ENCODE measurements at regions not wholly inside any gene's neighbourhood (a gene's known extent, or its start where the extent isn't known, plus 50 kb on each side); places are given as distances from the start of the nearest gene placed in this dataset.
"Not testable (repeated sequence)": the region's sequence is repeated elsewhere in the genome, so short reads cannot be mapped to it uniquely, and the experiment has no call there.

GRCh38 chr3:13766128-13766527, 113.7 kb downstream of the WNT7A start:
- no peak overlapping the region for H3K27ac ChIP-seq
- H3K4me3 ChIP-seq, result no peak overlapping the region
- in situ Hi-C loops (cut with MboI; ENCODE audit: low pct_unique_long_range_greater_than_20kb in 2 of 9, low sequenced_read_pairs in 9 of 9, unreplicated experiment in 9 of 9), result no loop called here
- ATAC-seq (replicated peaks in 6 of 8), result peak in 2 of 8 experiments; percentile 56 to 57
- H3K4me1 ChIP-seq (replicated peaks in 1 of 2), result peaks cover 7 to 24% of the 10 kb centered on the region in 2 donors
- 0 to 94% (median 41%) methylated on average over 1 to 4 of the region's 4 CpGs; no CpG with 5 or more reads in 3 of the 10 experiments for WGBS, 10 experiments

GRCh38 chr3:13764161-13764560, 115.7 kb downstream of the WNT7A start:
- H3K4me1 ChIP-seq (replicated peaks in 1 of 2), result peaks cover 0 to 14% of the 10 kb centered on the region in 2 donors
- no peak overlapping the region for H3K4me3 ChIP-seq
- 0 to 90% (median 38%) methylated on average over 1 to 6 of the region's 9 CpGs; no CpG with 5 or more reads in 4 of the 10 experiments for WGBS, 10 experiments
- no peak overlapping the region for H3K27ac ChIP-seq
- in situ Hi-C loops (cut with MboI; ENCODE audit: low pct_unique_long_range_greater_than_20kb in 2 of 9, low sequenced_read_pairs in 9 of 9, unreplicated experiment in 9 of 9), result no loop called here
- no peak for ATAC-seq (replicated peaks in 6 of 8)

- H3K27ac ChIP-seq, result no peak overlapping the region
- H3K4me1 ChIP-seq (replicated peaks in 1 of 2), result peaks cover 0 to 10% of the 10 kb centered on the region in 2 donors
- peak in 2 of 8 experiments; percentile 37 to 54 for ATAC-seq (replicated peaks in 6 of 8)
- 0 to 89% (median 73%) methylated on average over 1 to 7 of the region's 7 CpGs; no CpG with 5 or more reads in 4 of the 10 experiments for WGBS, 10 experiments
- in situ Hi-C loops (cut with MboI; ENCODE audit: low pct_unique_long_range_greater_than_20kb in 2 of 9, low sequenced_read_pairs in 9 of 9, unreplicated experiment in 9 of 9), result no loop called here
- H3K4me3 ChIP-seq, result no peak overlapping the region
Measured at GRCh38 chr3:13762906-13763305, 117.0 kb downstream of the WNT7A start.

GRCh38 chr3:13750731-13751130, 129.1 kb downstream of the WNT7A start:
- in situ Hi-C loops (cut with MboI; ENCODE audit: low pct_unique_long_range_greater_than_20kb in 2 of 9, low sequenced_read_pairs in 9 of 9, unreplicated experiment in 9 of 9), result no loop called here
- WGBS, 10 experiments, result 60 to 100% (median 88%) methylated on average over 1 of the region's 1 CpG; no CpG with 5 or more reads in 7 of the 10 experiments
- Histone ChIP-seq H3K4me3 (no peak overlapping the region), H3K4me1 (replicated peaks in 1 of 2) (peaks cover 8 to 9% of the 10 kb centered on the region in 2 donors), H3K27ac (no peak overlapping the region)
- ATAC-seq (replicated peaks in 6 of 8), result no peak

GRCh38 chr3:13750215-13750614, 129.7 kb downstream of the WNT7A start:
- in situ Hi-C loops (cut with MboI; ENCODE audit: low pct_unique_long_range_greater_than_20kb in 2 of 9, low sequenced_read_pairs in 9 of 9, unreplicated experiment in 9 of 9), result no loop called here

GRCh38 chr3:13749063-13749764, 130.7 kb downstream of the WNT7A start:
- in situ Hi-C loops (cut with MboI; ENCODE audit: low pct_unique_long_range_greater_than_20kb in 2 of 9, low sequenced_read_pairs in 9 of 9, unreplicated experiment in 9 of 9), result no loop called here
- peaks cover 8 to 9% of the 10 kb centered on the region in 2 donors for H3K4me1 ChIP-seq (replicated peaks in 1 of 2)
- ATAC-seq (replicated peaks in 6 of 8), result no peak
- WGBS, 10 experiments, result 24 to 100% (median 89%) methylated on average over 2 to 8 of the region's 14 CpGs; no CpG with 5 or more reads in 2 of the 10 experiments
- H3K4me3 ChIP-seq, result no peak overlapping the region
- no peak overlapping the region for H3K27ac ChIP-seq

More at GRCh38 chr3:13750215-13750614, 129.7 kb downstream of the WNT7A start:
- Histone ChIP-seq H3K4me3 (no peak overlapping the region), H3K27ac (no peak overlapping the region), H3K4me1 (replicated peaks in 1 of 2) (peaks cover 8 to 9% of the 10 kb centered on the region in 2 donors)
- ATAC-seq (replicated peaks in 6 of 8), result no peak
- WGBS, 10 experiments, result 13 to 100% (median 92%) methylated on average over 1 to 5 of the region's 5 CpGs; no CpG with 5 or more reads in 1 of the 10 experiments

- ATAC-seq (replicated peaks in 6 of 8), result peak in 5 of 8 experiments; percentile 56 to 85 (median 67)
- WGBS, 10 experiments, result 17 to 70% (median 51%) methylated on average over 1 to 11 of the region's 17 CpGs; no CpG with 5 or more reads in 4 of the 10 experiments
- in situ Hi-C loops (cut with MboI; ENCODE audit: low pct_unique_long_range_greater_than_20kb in 2 of 9, low sequenced_read_pairs in 9 of 9, unreplicated experiment in 9 of 9), result no loop called here
- peaks cover 8 to 9% of the 10 kb centered on the region in 2 donors for H3K4me1 ChIP-seq (replicated peaks in 1 of 2)
- no peak overlapping the region for H3K27ac ChIP-seq
- no peak overlapping the region for H3K4me3 ChIP-seq
Measured at GRCh38 chr3:13748276-13748879, 131.5 kb downstream of the WNT7A start.

GRCh38 chr3:13747627-13748026, 132.2 kb downstream of the WNT7A start:
- no peak overlapping the region for H3K4me3 ChIP-seq
- peaks cover 8 to 9% of the 10 kb centered on the region in 2 donors for H3K4me1 ChIP-seq (replicated peaks in 1 of 2)
- no peak for ATAC-seq (replicated peaks in 6 of 8)
- H3K27ac ChIP-seq, result no peak overlapping the region
- 60 to 100% (median 85%) methylated on average over 1 to 4 of the region's 5 CpGs; no CpG with 5 or more reads in 6 of the 10 experiments for WGBS, 10 experiments
- in situ Hi-C loops (cut with MboI; ENCODE audit: low pct_unique_long_range_greater_than_20kb in 2 of 9, low sequenced_read_pairs in 9 of 9, unreplicated experiment in 9 of 9), result no loop called here

- Histone ChIP-seq H3K27ac (no peak overlapping the region), H3K4me3 (no peak overlapping the region), H3K4me1 (replicated peaks in 1 of 2) (peaks cover 8 to 9% of the 10 kb centered on the region in 2 donors)
- in situ Hi-C loops (cut with MboI; ENCODE audit: low pct_unique_long_range_greater_than_20kb in 2 of 9, low sequenced_read_pairs in 9 of 9, unreplicated experiment in 9 of 9), result no loop called here
- ATAC-seq (replicated peaks in 6 of 8), result peak in 2 of 8 experiments; percentile 18 to 26
- WGBS, 10 experiments, result 0 to 90% (median 79%) methylated on average over 1 to 4 of the region's 7 CpGs; no CpG with 5 or more reads in 5 of the 10 experiments
Measured at GRCh38 chr3:13746385-13746784, 133.5 kb downstream of the WNT7A start.

GRCh38 chr3:13745636-13746035, 134.2 kb downstream of the WNT7A start:
- 17 to 100% (median 80%) methylated on average over 1 to 9 of the region's 9 CpGs; no CpG with 5 or more reads in 2 of the 10 experiments for WGBS, 10 experiments
- in situ Hi-C loops (cut with MboI; ENCODE audit: low pct_unique_long_range_greater_than_20kb in 2 of 9, low sequenced_read_pairs in 9 of 9, unreplicated experiment in 9 of 9), result no loop called here
- H3K27ac ChIP-seq, result no peak overlapping the region
- no peak overlapping the region for H3K4me3 ChIP-seq
- no peak for ATAC-seq (replicated peaks in 6 of 8)
- H3K4me1 ChIP-seq (replicated peaks in 1 of 2), result peaks cover 8 to 9% of the 10 kb centered on the region in 2 donors

- in situ Hi-C loops (cut with MboI; ENCODE audit: low pct_unique_long_range_greater_than_20kb in 2 of 9, low sequenced_read_pairs in 9 of 9, unreplicated experiment in 9 of 9), result no loop called here
- ATAC-seq (replicated peaks in 6 of 8), result no peak
- Histone ChIP-seq H3K4me1 (replicated peaks in 1 of 2) (no peaks in the 10 kb centered on the region), H3K27ac (no peak overlapping the region), H3K4me3 (no peak overlapping the region)
- 0 to 100% (median 66%) methylated on average over 1 to 4 of the region's 4 CpGs; no CpG with 5 or more reads in 2 of the 10 experiments for WGBS, 10 experiments
Measured at GRCh38 chr3:13740795-13741194, 139.1 kb downstream of the WNT7A start.

GRCh38 chr3:13733726-13734125, 146.1 kb downstream of the WNT7A start:
- H3K4me1 ChIP-seq (replicated peaks in 1 of 2); in situ Hi-C loops (cut with MboI; ENCODE audit: low pct_unique_long_range_greater_than_20kb in 2 of 9, low sequenced_read_pairs in 9 of 9, unreplicated experiment in 9 of 9); H3K27ac ChIP-seq; ATAC-seq (replicated peaks in 6 of 8); H3K4me3 ChIP-seq: not testable (repeated sequence)
- 0 to 100% (median 0%) methylated on average over 1 of the region's 1 CpG; no CpG with 5 or more reads in 3 of the 10 experiments for WGBS, 10 experiments

GRCh38 chr3:13728487-13728886, 151.4 kb downstream of the WNT7A start:
- H3K4me1 ChIP-seq (replicated peaks in 1 of 2), result no peaks in the 10 kb centered on the region
- H3K27ac ChIP-seq, result no peak overlapping the region
- 4 to 70% (median 34%) methylated on average over 1 to 2 of the region's 2 CpGs; no CpG with 5 or more reads in 1 of the 10 experiments for WGBS, 10 experiments
- no peak overlapping the region for H3K4me3 ChIP-seq
- no peak for ATAC-seq (replicated peaks in 6 of 8)
- in situ Hi-C loops (cut with MboI; ENCODE audit: low pct_unique_long_range_greater_than_20kb in 2 of 9, low sequenced_read_pairs in 9 of 9, unreplicated experiment in 9 of 9), result no loop called here

Data from motor neuron (in vitro differentiated cells).